Hepatocyte (in vitro differentiated cells): ENCODE measurements at regions not wholly inside any gene's neighbourhood (a gene's known extent, or its start where the extent isn't known, plus 50 kb on each side); places are given as distances from the start of the nearest gene placed in this dataset.
A peak's percentile ranks its signal among the peaks of the same experiment; 100 is the strongest.

Experiments
- DNase-seq: peaks from one replicate; pipeline ENCODE4 v3.0.0-alpha.2; 2016; ENCODE audit warnings: low spot score
- H2AFZ ChIP-seq: fragments of 200-600 bp; sonication (generic); 2 replicates; pipeline ENCODE4 v1.6.0; 2016; ENCODE audit warnings: antibody characterized with exemption, mild to moderate bottlenecking
- H3K27ac ChIP-seq: fragments of 200-600 bp; sonication (generic); 2 replicates; pipeline ENCODE4 v1.5.1; 2016; ENCODE audit warnings: mild to moderate bottlenecking
- H3K27me3 ChIP-seq: fragments of 200-600 bp; sonication (generic); 2 replicates; pipeline ENCODE4 v1.6.1; 2016
- H3K36me3 ChIP-seq: fragments of 200-600 bp; sonication (generic); replicated peaks from 2 replicates; pipeline ENCODE4 v1.5.1; 2016; ENCODE audit warnings: low read depth; ENCODE audit not compliant: insufficient read depth
- H3K4me1 ChIP-seq: fragments of 200-600 bp; sonication (generic); 2 replicates; pipeline ENCODE4 v1.5.1; 2016; ENCODE audit warnings: mild to moderate bottlenecking, moderate library complexity; ENCODE audit not compliant: insufficient read depth
- H3K4me2 ChIP-seq: fragments of 200-600 bp; sonication (generic); 2 replicates; pipeline ENCODE4 v1.6.0; 2016
- H3K4me3 ChIP-seq: fragments of 200-600 bp; sonication (generic); 2 replicates; pipeline ENCODE4 v1.5.1; 2016; ENCODE audit warnings: mild to moderate bottlenecking
- H3K79me2 ChIP-seq: fragments of 200-600 bp; sonication (generic); 2 replicates; pipeline ENCODE4 v1.6.0; 2017; ENCODE audit warnings: mild to moderate bottlenecking
- H3K9me2 ChIP-seq: fragments of 200-600 bp; sonication (generic); replicated peaks from 2 replicates; pipeline ENCODE4 v1.6.0; 2017; ENCODE audit warnings: mild to moderate bottlenecking; ENCODE audit not compliant: insufficient read depth
- H3K9me3 ChIP-seq: fragments of 200-600 bp; sonication (generic); 2 replicates; pipeline ENCODE4 v1.5.1; 2016; ENCODE audit warnings: low read depth, mild to moderate bottlenecking
- H4K20me1 ChIP-seq: fragments of 200-600 bp; sonication (generic); 2 replicates; pipeline ENCODE4 v1.6.0; 2016; ENCODE audit warnings: mild to moderate bottlenecking; ENCODE audit not compliant: insufficient read depth, poor library complexity, severe bottlenecking
- EZH2 ChIP-seq: fragments of 200-600 bp; sonication (generic); IDR thresholded peaks from 2 replicates; pipeline ENCODE4 v1.6.1; 2016; ENCODE audit warnings: antibody characterized with exemption, mild to moderate bottlenecking, borderline replicate concordance
- EZH2phosphoT487 ChIP-seq: fragments of 200-600 bp; sonication (generic); IDR thresholded peaks from one replicate; pipeline ENCODE4 v1.6.1; 2018; ENCODE audit warnings: antibody characterized with exemption, mild to moderate bottlenecking, low read depth, moderate library complexity; ENCODE audit not compliant: unreplicated experiment, severe bottlenecking
- WGBS: methylation state at CpG from one replicate; pipeline ENCODE4 v1.1.6; 2016; ENCODE audit warnings: low lambda C conversion rate; ENCODE audit errors: missing lambda C conversion rate; 5-methylcytosine and 5-hydroxymethylcytosine counted together
- TF ChIP-seq, protein P1 (sequence below): fragments of 200-600 bp; sonication (generic); IDR thresholded peaks from 2 replicates; pipeline ENCODE4 v1.5.1; 2016; ENCODE audit warnings: antibody characterized with exemption, mild to moderate bottlenecking; ENCODE audit not compliant: poor library complexity

DNA sequence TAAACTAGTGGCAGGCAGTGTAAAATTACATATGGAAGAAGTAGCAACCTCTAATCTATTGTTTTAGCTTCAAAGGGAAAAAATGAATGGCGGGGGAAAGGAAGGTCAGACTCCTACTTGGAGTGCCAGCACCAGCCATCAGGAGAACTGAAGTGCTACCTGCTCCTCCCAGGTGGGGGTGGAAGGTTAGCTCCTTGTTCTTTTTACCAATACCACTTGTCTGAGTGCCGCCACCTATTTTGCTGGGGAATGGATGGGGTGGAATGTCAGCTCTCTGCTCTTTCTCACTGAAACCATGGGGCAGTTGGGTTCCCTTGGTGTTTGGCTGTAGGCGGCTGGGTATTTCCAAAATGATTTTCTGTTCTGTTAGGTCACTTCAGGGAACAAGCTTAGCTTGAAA is 428.7 kb upstream of the EPHA3 start:
- H3K9me2 ChIP-seq: no peaks in the 10 kb centered on the region
- TF ChIP-seq EZH2phosphoT487 (no peak), EZH2 (no peak)
- TF ChIP-seq, protein P1, sequence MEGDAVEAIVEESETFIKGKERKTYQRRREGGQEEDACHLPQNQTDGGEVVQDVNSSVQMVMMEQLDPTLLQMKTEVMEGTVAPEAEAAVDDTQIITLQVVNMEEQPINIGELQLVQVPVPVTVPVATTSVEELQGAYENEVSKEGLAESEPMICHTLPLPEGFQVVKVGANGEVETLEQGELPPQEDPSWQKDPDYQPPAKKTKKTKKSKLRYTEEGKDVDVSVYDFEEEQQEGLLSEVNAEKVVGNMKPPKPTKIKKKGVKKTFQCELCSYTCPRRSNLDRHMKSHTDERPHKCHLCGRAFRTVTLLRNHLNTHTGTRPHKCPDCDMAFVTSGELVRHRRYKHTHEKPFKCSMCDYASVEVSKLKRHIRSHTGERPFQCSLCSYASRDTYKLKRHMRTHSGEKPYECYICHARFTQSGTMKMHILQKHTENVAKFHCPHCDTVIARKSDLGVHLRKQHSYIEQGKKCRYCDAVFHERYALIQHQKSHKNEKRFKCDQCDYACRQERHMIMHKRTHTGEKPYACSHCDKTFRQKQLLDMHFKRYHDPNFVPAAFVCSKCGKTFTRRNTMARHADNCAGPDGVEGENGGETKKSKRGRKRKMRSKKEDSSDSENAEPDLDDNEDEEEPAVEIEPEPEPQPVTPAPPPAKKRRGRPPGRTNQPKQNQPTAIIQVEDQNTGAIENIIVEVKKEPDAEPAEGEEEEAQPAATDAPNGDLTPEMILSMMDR: no peak
- H3K9me3 ChIP-seq: no peaks in the 10 kb centered on the region
- no peak overlapping the region for H3K4me3 ChIP-seq
- no peak for DNase-seq
- H3K4me1 ChIP-seq: no peaks in the 10 kb centered on the region
- H3K79me2 ChIP-seq: no peaks in the 10 kb centered on the region
- H3K36me3 ChIP-seq: no peaks in the 10 kb centered on the region
- no peaks in the 10 kb centered on the region for H3K27me3 ChIP-seq
- H3K27ac ChIP-seq: no peak overlapping the region
- no peak overlapping the region for H3K4me2 ChIP-seq
- no peaks in the 10 kb centered on the region for H4K20me1 ChIP-seq
- WGBS: 95% methylated on average over 3 of the region's 3 CpGs
- H2AFZ ChIP-seq: no peak overlapping the region

DNA sequence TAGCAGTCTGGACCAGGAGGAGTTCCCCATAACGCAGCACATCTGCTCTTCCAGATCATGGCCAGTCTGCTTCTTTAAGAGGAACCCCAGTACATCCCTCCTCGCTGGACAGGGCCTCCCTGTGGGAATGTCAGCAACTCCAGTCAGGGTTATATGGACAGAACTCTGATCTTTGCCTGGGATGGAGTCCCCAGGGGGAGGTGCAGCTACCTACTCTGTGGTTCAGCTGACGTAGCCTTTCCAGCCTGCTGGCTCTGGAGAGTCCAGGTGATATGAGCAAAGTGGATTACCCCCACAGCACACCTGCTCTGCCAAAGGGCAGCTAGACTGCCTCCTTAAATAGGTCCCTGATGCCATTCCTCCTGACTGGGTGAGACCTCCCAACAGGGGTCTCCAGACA is 417.1 kb upstream of the EPHA3 start:
- no peaks in the 10 kb centered on the region for H3K79me2 ChIP-seq
- WGBS: 92% methylated on average over 3 of the region's 3 CpGs
- no peaks in the 10 kb centered on the region for H3K9me3 ChIP-seq
- H3K4me1 ChIP-seq: no peaks in the 10 kb centered on the region
- H3K36me3 ChIP-seq: no peaks in the 10 kb centered on the region
- TF ChIP-seq, protein P1: no peak
- no peak for TF ChIP-seq EZH2phosphoT487
- TF ChIP-seq EZH2: no peak
- no peak overlapping the region for H3K4me3 ChIP-seq
- H3K27me3 ChIP-seq: no peaks in the 10 kb centered on the region
- no peaks in the 10 kb centered on the region for H3K9me2 ChIP-seq
- H4K20me1 ChIP-seq: no peaks in the 10 kb centered on the region
- H3K27ac ChIP-seq: no peak overlapping the region
- peak; percentile 6 for DNase-seq
- no peak overlapping the region for H2AFZ ChIP-seq
- H3K4me2 ChIP-seq: no peak overlapping the region

DNA sequence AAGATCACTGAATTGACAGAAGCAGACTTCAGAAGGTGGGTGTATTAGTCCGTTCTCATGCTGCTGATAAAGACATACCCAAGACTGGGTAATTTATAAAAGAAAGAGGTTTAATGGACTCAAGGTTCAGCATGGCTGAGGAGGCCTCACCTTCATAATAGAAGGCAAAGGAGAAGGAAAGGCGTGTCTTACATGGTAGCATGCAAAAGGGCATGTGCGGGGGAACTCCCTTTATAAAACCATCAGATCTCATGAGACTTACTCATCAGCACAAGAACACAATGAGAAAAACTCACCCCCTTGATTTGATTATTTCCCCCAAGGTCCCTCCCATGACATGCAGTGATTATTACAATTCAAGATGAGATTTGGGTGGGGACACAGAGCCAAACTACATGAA is 416.3 kb upstream of the EPHA3 start:
- H2AFZ ChIP-seq: no peak overlapping the region
- TF ChIP-seq EZH2phosphoT487 (no peak), EZH2 (no peak)
- TF ChIP-seq, protein P1: no peak
- H3K79me2 ChIP-seq: no peaks in the 10 kb centered on the region
- no peak overlapping the region for H3K4me2 ChIP-seq
- H3K4me1 ChIP-seq: no peaks in the 10 kb centered on the region
- WGBS: 89% methylated on average over 3 of the region's 3 CpGs
- H3K9me2 ChIP-seq: no peaks in the 10 kb centered on the region
- H4K20me1 ChIP-seq: no peaks in the 10 kb centered on the region
- H3K27me3 ChIP-seq: no peaks in the 10 kb centered on the region
- H3K9me3 ChIP-seq: no peaks in the 10 kb centered on the region
- H3K36me3 ChIP-seq: no peaks in the 10 kb centered on the region
- DNase-seq: no peak
- no peak overlapping the region for H3K27ac ChIP-seq
- no peak overlapping the region for H3K4me3 ChIP-seq

DNA sequence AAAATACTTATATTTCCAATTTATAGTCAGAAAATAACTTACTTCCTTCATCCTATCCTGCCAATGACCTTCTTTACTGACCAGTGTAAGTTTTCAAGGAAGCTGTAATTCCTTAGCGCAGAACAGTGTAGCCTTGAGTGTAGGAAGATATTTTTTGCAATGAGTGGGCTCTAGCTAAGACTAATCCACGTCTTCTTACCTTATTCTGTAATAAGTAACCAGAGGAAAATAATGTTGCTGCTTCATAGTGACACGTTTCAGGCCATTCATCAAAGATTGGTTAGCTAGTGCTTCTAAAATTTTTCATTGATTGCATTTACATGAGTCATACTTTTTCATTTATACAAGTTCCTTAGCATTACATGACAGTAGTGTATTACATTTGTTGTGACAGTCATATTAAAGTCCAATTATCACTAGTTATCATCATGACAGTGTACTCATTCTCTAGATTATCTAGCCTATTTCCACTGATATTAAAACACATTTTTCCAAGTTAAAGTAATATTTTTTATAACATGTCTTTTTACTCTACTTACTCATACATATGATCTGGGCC is 403.8 kb upstream of the EPHA3 start:
- Histone ChIP-seq H3K4me2 (no peak overlapping the region), H3K9me2 (no peaks in the 10 kb centered on the region), H3K27me3 (no peaks in the 10 kb centered on the region), H3K9me3 (no peaks in the 10 kb centered on the region), H3K36me3 (no peaks in the 10 kb centered on the region), H2AFZ (no peak overlapping the region), H3K27ac (no peak overlapping the region), H4K20me1 (no peaks in the 10 kb centered on the region), H3K4me1 (no peaks in the 10 kb centered on the region), H3K79me2 (no peaks in the 10 kb centered on the region), H3K4me3 (no peak overlapping the region)
- no peak for DNase-seq
- 80% methylated on average over 3 of the region's 3 CpGs for WGBS
- TF ChIP-seq EZH2 (no peak), EZH2phosphoT487 (no peak)
- TF ChIP-seq, protein P1: no peak
